ENCODE measurements at regions not wholly inside any gene's neighbourhood (a gene's known extent, or its start where the extent isn't known, plus 50 kb on each side); places are given as distances from the start of the nearest gene placed in this dataset.

DNA sequence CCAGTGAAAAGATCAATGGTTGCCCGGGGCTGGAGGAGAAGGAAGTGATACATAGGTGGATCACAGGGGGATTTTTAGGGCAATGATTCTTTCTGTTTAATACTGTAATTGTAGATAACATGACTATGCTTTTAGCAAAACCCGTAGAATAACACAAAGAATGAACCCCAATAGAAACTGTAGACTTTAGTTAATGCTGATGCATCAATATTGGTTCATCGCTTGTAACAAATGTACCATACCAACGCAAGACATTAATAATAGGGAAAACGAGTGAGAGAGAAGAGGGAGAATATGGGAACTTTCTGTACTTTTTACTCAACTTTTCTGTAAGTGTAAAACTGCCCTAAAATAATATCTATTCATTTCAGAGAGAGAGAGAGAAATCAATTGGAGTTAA lies 383.3 kb upstream of the ATP11B start:
- TF ChIP-seq CTCF (IDR thresholded peaks at IDR 0.05; ENCODE audit: unreplicated experiment), result no peak
- no peak for DNase-seq (ENCODE audit: low spot score, unreplicated experiment)
- Mint-ChIP-seq H3K36me3 (ENCODE audit: insufficient read depth) (no peaks in the 10 kb centered on the region), H3K27ac (no peak overlapping the region), H3K4me3 (ENCODE audit: low read depth) (no peak overlapping the region), H3K4me1 (ENCODE audit: low read depth) (peaks cover 9% of the 10 kb centered on the region), H3K27me3 (peaks cover 8% of the 10 kb centered on the region), H3K9me3 (ENCODE audit: low read depth) (peaks cover 5% of the 10 kb centered on the region)

DNA sequence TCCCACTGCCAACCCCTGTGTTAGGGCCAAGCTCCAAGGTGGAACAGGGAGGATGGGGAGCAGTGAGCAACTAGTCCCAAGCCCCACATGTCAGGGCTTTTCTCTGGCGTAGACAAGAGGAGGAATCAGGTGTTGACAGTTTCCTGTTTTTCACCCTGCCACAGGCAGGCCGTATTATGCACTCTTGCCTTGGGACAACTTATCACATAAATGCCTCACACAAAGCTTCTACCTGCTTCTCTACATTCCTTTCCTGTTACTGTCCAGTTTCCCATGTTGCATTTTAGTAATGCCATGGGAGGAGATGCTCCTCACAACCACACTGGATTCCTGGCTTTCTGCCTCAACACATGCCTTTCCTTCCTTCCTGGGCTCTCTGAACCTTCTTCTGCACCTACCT lies 381.2 kb upstream of the ATP11B start:
- Mint-ChIP-seq H3K4me3 (ENCODE audit: low read depth) (no peak overlapping the region), H3K27me3 (peaks cover 11% of the 10 kb centered on the region), H3K27ac (no peak overlapping the region), H3K4me1 (ENCODE audit: low read depth) (no peaks in the 10 kb centered on the region), H3K36me3 (ENCODE audit: insufficient read depth) (no peaks in the 10 kb centered on the region), H3K9me3 (ENCODE audit: low read depth) (peaks cover 5% of the 10 kb centered on the region)
- TF ChIP-seq CTCF (IDR thresholded peaks at IDR 0.05; ENCODE audit: unreplicated experiment), result no peak
- no peak for DNase-seq (ENCODE audit: low spot score, unreplicated experiment)

GRCh38 chr3:182413061-182413460 lies 380.2 kb upstream of the ATP11B start:
- no peak for DNase-seq (ENCODE audit: low spot score, unreplicated experiment)
- peaks cover 11% of the 10 kb centered on the region for H3K27me3 Mint-ChIP-seq
- no peak for TF ChIP-seq CTCF (IDR thresholded peaks at IDR 0.05; ENCODE audit: unreplicated experiment)
- no peak overlapping the region for H3K4me3 Mint-ChIP-seq (ENCODE audit: low read depth)
- H3K27ac Mint-ChIP-seq, result no peak overlapping the region
- H3K4me1 Mint-ChIP-seq (ENCODE audit: low read depth), result no peaks in the 10 kb centered on the region
- peaks cover 5% of the 10 kb centered on the region for H3K9me3 Mint-ChIP-seq (ENCODE audit: low read depth)
- no peaks in the 10 kb centered on the region for H3K36me3 Mint-ChIP-seq (ENCODE audit: insufficient read depth)

DNA sequence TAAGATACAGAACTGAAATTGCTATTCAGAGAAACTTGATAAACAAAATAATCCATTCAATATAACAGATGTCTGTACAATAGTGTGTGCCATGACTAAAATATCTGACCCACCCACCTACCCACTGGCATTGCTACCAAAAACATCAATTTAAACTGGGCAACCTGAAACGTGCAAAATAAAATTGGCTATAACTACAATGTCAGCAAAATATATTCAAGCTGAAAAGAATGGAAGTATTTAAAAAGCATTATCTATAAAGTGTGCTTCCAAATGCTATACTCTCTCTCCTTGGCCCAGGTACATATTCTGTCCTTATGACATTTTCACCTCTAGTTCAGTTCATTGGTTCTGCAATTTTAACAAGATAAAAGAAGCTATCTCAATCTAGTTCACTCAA lies 379.6 kb upstream of the ATP11B start:
- DNase-seq (ENCODE audit: low spot score, unreplicated experiment), result no peak
- Mint-ChIP-seq H3K36me3 (ENCODE audit: insufficient read depth) (no peaks in the 10 kb centered on the region), H3K4me3 (ENCODE audit: low read depth) (no peak overlapping the region), H3K27ac (no peak overlapping the region), H3K4me1 (ENCODE audit: low read depth) (no peaks in the 10 kb centered on the region), H3K27me3 (peaks cover 11% of the 10 kb centered on the region), H3K9me3 (ENCODE audit: low read depth) (peaks cover 5% of the 10 kb centered on the region)
- no peak for TF ChIP-seq CTCF (IDR thresholded peaks at IDR 0.05; ENCODE audit: unreplicated experiment)

DNA sequence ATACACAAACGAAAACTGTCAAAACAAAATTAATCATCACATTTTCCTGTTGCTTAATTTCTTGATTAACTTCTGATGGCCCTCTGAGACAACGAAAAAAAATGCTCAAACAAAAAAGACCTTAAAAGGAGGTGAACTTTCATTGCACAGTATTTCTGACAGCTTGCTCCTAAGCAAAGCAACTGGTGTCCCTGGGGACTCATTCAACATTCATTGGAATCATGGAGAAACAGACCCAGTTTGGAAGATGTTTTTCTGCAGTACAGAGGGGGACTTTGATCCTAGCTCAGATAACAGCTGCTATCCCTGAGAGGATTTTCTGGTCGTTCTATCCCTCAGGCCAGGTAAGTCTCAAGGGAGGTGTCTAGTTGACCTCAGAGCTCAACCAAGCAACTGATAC lies 378.7 kb upstream of the ATP11B start:
- Mint-ChIP-seq H3K36me3 (ENCODE audit: insufficient read depth) (no peaks in the 10 kb centered on the region), H3K4me3 (ENCODE audit: low read depth) (no peak overlapping the region), H3K27me3 (peaks cover 11% of the 10 kb centered on the region), H3K27ac (no peak overlapping the region), H3K4me1 (ENCODE audit: low read depth) (no peaks in the 10 kb centered on the region), H3K9me3 (ENCODE audit: low read depth) (peaks cover 5% of the 10 kb centered on the region)
- no peak for TF ChIP-seq CTCF (IDR thresholded peaks at IDR 0.05; ENCODE audit: unreplicated experiment)
- no peak for DNase-seq (ENCODE audit: low spot score, unreplicated experiment)

Data from progenitor cell of endocrine pancreas (in vitro differentiated cells).